T-helper 1 cell treated with Interleukin-12 subunit alpha and Interleukin-12 subunit beta and Interleukin-4 antibody, amounts not matched to agents 30 μg/mL and 1 μg/mL, for 36 hours (primary cell): ENCODE measurements at regions not wholly inside any gene's neighbourhood (a gene's known extent, or its start where the extent isn't known, plus 50 kb on each side); places are given as distances from the start of the nearest gene placed in this dataset.

Experiments used
- H3K27ac Mint-ChIP-seq: one replicate; pipeline ENCODE4 v1.8.0; 2021; ENCODE audit warnings: mild to moderate bottlenecking, mixed read lengths
- H3K27me3 Mint-ChIP-seq: one replicate; pipeline ENCODE4 v1.8.0; 2021; ENCODE audit warnings: low read depth, mixed read lengths
- H3K36me3 Mint-ChIP-seq: one replicate; pipeline ENCODE4 v1.8.0; 2021; ENCODE audit warnings: low read depth, mixed read lengths
- H3K4me1 Mint-ChIP-seq: one replicate; pipeline ENCODE4 v1.8.0; 2021; ENCODE audit warnings: low read depth, mixed read lengths
- H3K4me3 Mint-ChIP-seq: one replicate; pipeline ENCODE4 v1.8.0; 2021; ENCODE audit warnings: mild to moderate bottlenecking, moderate library complexity, mixed read lengths
- H3K9me3 Mint-ChIP-seq: one replicate; pipeline ENCODE4 v1.8.0; 2021; ENCODE audit warnings: mixed read lengths

DNA sequence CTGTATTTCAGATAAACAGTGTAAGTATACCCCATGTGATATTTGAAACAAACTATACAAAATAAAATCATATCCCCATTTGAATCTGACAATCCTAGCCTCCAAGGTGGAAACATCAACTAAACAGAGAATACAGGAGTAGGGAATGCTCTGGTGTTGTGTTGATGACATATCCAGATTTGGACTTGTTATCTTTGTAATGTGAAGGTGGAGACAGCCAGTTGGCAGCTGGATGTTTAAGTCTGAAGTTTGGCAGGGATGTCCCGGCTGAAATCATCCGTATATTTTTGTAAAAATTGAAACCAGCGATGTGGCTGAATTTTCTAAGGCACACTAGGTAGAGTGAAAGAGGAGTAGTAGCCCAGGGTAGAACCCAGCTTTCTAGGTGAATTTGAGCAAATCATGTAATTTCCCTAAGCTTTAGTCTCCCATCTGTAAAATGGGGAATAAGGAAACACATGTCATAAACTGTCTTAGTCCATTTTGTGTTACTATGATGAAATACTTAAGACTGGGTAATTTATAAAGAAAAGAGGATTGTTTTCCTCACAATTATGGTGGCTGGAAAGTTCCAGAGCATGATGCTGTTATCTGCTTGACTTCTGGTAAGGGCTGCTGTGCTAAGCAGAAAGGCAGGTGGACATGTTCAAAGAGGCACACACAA lies 246.6 kb upstream of the APCDD1 start:
- H3K27ac Mint-ChIP-seq: no peak overlapping the region

DNA sequence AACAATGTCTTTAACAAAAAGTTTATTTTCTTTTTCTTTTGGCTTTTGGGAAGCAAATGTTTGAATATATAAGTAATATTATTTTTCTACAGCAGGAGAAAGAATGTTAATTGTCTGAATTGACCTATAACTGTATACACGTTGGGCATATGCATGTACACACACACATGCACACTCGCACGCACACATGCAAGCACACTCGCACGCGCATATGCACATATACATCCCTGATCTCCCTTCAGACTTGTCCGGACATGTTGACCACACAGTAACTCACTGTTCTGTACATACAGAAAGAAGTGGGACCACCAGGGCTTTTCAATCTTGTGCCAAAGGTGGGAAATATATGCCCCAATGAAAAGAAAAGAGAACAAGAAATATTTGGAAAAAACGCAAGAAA lies 245.1 kb upstream of the APCDD1 start:
- no peaks in the 10 kb centered on the region for H3K9me3 Mint-ChIP-seq
- H3K4me1 Mint-ChIP-seq: peaks cover 9% of the 10 kb centered on the region
- H3K36me3 Mint-ChIP-seq: peaks cover 1% of the 10 kb centered on the region
- no peak overlapping the region for H3K4me3 Mint-ChIP-seq
- no peak overlapping the region for H3K27ac Mint-ChIP-seq
- peaks cover 15% of the 10 kb centered on the region for H3K27me3 Mint-ChIP-seq

More for the DNA sequence above, 246.6 kb upstream of the APCDD1 start:
- peaks cover 1% of the 10 kb centered on the region for H3K36me3 Mint-ChIP-seq
- no peak overlapping the region for H3K4me3 Mint-ChIP-seq
- H3K4me1 Mint-ChIP-seq: peaks cover 2% of the 10 kb centered on the region
- peaks cover 20% of the 10 kb centered on the region for H3K27me3 Mint-ChIP-seq
- H3K9me3 Mint-ChIP-seq: no peaks in the 10 kb centered on the region

DNA sequence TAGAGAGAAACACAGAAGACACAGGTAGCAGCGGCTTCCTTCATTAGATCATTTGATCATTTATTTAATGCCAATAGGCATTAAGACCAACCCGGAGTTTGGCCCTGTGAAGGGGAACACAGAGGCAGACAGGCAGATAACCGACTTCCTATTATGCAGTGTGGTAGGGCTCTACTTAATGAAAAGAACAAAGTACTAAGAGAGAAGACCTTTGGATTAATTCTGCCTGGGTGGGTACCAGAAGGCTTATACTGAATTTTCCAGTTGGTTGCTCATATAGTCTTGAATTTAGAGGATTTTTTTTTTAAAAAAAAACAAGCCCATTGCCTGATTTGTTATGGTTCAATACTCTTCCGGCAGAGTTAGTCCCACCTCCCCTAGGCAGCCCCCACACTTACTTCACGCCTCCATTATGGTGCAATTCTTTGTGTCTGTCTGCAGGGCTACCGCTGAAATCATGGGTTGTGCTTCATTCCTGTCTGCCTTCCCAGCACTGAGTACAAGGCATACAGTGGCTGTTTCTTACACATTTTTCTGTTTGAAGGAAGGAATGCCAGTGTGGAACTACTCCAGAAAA lies 244.3 kb upstream of the APCDD1 start:
- H3K9me3 Mint-ChIP-seq: no peaks in the 10 kb centered on the region
- peaks cover 1% of the 10 kb centered on the region for H3K36me3 Mint-ChIP-seq
- H3K27ac Mint-ChIP-seq: no peak overlapping the region
- peaks cover 11% of the 10 kb centered on the region for H3K4me1 Mint-ChIP-seq
- peaks cover 15% of the 10 kb centered on the region for H3K27me3 Mint-ChIP-seq
- no peak overlapping the region for H3K4me3 Mint-ChIP-seq

DNA sequence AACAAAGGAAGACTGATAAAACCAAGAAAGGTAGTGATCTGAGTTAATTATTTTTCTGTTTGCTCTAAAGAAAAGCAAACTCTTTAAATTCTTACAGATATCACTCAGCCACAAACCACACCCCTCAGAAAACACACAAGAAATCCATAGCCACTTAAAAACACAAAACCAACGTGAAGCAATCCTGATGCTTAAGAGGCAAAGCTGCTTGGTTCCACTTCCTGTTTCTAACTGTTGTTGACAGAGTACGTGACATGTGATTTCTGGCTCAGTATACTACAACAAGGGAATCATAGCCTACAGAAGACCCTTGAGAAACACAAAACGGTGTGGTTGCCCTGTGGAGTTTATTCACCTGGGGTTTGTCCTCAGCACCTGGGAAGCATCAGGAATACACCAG lies 240.9 kb upstream of the APCDD1 start:
- peaks cover 8% of the 10 kb centered on the region for H3K9me3 Mint-ChIP-seq
- H3K36me3 Mint-ChIP-seq: peaks cover 6% of the 10 kb centered on the region
- peaks cover 18% of the 10 kb centered on the region for H3K4me1 Mint-ChIP-seq
- peaks cover 10% of the 10 kb centered on the region for H3K27me3 Mint-ChIP-seq
- H3K27ac Mint-ChIP-seq: peak overlapping the region; percentile 58
- peak overlapping the region; percentile 11 for H3K4me3 Mint-ChIP-seq

DNA sequence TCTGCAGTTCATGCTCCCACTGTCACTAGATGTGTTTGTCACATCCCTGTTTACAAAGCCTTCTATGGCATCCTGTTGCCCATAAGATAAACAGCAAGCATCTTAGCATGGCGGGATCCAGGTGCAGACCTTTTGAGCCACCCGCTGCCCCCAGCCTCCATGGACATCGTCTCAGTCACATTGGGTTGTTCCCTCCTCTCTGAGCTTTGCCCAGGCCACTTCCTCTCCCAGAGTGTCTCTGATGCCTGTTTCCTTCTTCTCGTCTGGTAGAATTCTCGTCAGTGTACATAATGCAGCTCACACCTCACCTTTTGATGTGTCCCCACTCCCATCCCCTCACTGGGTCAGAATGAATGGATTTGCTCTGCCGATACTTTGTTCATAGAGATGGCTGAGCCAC lies 239.0 kb upstream of the APCDD1 start:
- peaks cover 4% of the 10 kb centered on the region for H3K27me3 Mint-ChIP-seq
- peaks cover 6% of the 10 kb centered on the region for H3K36me3 Mint-ChIP-seq
- H3K27ac Mint-ChIP-seq: peak overlapping the region; percentile 50
- H3K9me3 Mint-ChIP-seq: peaks cover 11% of the 10 kb centered on the region
- H3K4me3 Mint-ChIP-seq: peak overlapping the region; percentile 35
- peaks cover 16% of the 10 kb centered on the region for H3K4me1 Mint-ChIP-seq

DNA sequence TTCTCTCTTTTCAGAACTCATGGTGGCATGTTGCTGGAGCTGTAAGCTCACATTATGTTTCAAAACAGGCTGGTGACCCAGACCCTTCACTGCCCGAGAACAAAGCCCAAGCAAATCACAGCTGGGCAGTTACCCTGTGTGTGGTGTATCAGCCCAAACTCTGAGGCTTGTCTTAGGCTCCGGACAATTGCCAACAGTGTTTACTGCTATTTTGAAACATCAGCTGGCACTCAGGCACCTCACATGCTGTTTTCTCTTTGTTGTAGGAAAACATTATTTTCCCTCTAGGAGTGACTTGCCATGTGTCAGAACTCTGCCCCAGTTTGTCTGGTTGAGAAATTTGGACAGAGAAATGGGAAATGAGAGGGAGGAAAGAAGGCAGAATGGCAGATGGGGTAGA lies 237.6 kb upstream of the APCDD1 start:
- H3K27me3 Mint-ChIP-seq: peaks cover 8% of the 10 kb centered on the region
- no peak overlapping the region for H3K4me3 Mint-ChIP-seq
- H3K36me3 Mint-ChIP-seq: peaks cover 6% of the 10 kb centered on the region
- H3K27ac Mint-ChIP-seq: no peak overlapping the region
- H3K9me3 Mint-ChIP-seq: peaks cover 11% of the 10 kb centered on the region
- H3K4me1 Mint-ChIP-seq: peaks cover 16% of the 10 kb centered on the region

DNA sequence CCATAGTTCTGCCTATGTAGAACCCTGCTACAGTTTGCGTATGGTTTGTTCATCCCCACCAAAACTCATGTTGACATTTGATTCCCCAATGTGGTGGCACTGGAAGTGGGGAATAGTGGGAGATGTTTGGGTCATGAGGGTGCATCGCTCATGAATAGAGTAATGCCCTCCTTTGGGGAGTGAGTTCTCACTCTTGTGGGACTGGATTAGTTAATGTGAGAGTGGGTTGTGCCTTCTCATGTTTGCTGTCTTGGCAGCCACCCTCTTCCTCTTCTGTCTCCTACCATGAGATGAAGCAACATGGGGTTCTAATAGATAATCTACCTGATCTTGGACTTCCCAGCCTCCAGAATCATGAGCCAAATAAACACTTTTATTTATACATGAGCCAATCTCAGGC lies 237.2 kb upstream of the APCDD1 start:
- Mint-ChIP-seq H3K4me3 (no peak overlapping the region), H3K9me3 (peaks cover 11% of the 10 kb centered on the region), H3K36me3 (peaks cover 5% of the 10 kb centered on the region), H3K27me3 (peaks cover 8% of the 10 kb centered on the region), H3K27ac (no peak overlapping the region), H3K4me1 (peaks cover 16% of the 10 kb centered on the region)

DNA sequence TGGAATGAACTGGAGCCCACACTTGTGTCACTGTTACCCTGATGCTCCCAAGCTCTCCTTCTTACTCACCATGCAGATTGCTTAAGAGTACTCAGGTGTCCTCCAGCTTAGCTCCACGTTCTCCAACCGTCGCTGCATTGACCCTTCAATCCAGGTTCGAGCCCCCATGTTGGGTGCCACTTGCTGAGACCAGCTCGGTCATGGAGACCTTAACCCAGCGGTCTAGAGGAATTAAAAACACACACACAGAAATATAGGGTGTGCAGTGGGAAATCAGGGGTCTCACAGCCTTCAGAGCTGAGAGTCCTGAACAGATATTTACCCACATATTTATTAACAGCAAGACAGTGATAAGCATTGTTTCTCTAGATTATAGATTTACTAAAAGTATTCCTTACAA lies 229.1 kb upstream of the APCDD1 start:
- peaks cover 9% of the 10 kb centered on the region for H3K27me3 Mint-ChIP-seq
- no peaks in the 10 kb centered on the region for H3K36me3 Mint-ChIP-seq
- H3K4me1 Mint-ChIP-seq: no peaks in the 10 kb centered on the region
- H3K4me3 Mint-ChIP-seq: no peak overlapping the region
- H3K27ac Mint-ChIP-seq: no peak overlapping the region
- H3K9me3 Mint-ChIP-seq: peaks cover 4% of the 10 kb centered on the region

DNA sequence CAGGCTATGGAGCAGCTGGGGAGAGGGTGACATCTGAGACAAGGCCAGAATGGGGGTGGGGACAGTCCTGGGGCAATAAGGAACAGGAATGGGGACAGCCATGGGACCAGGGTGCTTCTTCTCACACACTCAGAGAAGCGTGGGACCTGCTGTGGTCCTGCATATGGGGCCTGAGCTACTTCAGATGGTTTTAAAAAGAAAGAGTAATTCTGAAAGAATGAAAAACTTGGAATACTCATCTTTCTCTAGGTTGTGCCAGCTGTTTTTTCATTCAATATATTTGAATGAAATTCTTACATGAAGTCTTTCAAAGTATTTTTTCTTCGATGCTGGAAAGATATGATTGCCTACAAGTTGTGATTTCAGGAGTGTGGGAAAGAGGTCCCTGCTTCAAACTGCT lies 227.5 kb upstream of the APCDD1 start:
- Mint-ChIP-seq H3K4me1 (no peaks in the 10 kb centered on the region), H3K27ac (no peak overlapping the region), H3K27me3 (peaks cover 5% of the 10 kb centered on the region), H3K36me3 (no peaks in the 10 kb centered on the region), H3K4me3 (no peak overlapping the region), H3K9me3 (peaks cover 13% of the 10 kb centered on the region)

DNA sequence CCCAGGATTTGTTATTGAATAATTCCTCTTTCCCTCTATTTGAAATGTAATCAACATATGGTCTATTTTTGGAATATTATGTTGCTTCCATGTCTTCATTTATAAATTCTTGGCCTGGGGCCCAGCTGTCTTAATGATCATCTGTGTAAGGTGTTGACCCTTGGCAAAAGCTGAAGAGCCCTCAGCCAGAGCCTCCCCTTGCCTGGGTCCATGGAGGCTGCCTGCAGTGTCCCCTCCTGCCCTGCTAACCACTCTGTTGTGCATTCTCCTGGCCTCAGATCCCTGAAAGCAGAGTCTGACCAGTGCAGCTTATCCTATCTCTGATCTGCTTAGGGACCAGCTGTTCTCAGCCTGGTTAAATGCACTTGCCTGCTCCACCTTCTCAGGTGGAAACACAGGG lies 226.1 kb upstream of the APCDD1 start:
- Mint-ChIP-seq H3K4me1 (no peaks in the 10 kb centered on the region), H3K9me3 (peaks cover 13% of the 10 kb centered on the region), H3K36me3 (no peaks in the 10 kb centered on the region), H3K27me3 (peaks cover 5% of the 10 kb centered on the region), H3K27ac (no peak overlapping the region), H3K4me3 (no peak overlapping the region)

DNA sequence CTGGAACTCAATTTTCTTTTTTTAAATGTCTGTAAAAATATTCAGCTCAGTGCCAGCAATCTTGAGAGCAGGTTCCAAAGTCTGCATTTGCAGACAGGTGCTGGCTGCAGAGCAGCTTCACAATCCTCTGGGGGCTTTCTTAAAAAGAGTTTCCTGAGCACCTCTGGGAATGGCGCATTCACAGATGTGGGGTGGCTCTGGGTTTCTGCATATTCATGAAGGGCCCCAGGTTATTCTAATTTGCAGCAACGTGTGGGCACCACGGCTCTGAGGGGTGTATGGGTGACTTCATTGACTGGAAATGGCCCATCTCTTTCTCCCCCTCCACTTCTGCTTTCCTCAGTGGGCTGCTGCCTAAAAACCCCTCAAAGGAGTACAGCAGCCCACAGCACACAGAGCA lies 225.0 kb upstream of the APCDD1 start:
- peaks cover 13% of the 10 kb centered on the region for H3K9me3 Mint-ChIP-seq
- no peak overlapping the region for H3K4me3 Mint-ChIP-seq
- no peak overlapping the region for H3K27ac Mint-ChIP-seq
- H3K4me1 Mint-ChIP-seq: no peaks in the 10 kb centered on the region
- H3K36me3 Mint-ChIP-seq: no peaks in the 10 kb centered on the region
- H3K27me3 Mint-ChIP-seq: peaks cover 5% of the 10 kb centered on the region

DNA sequence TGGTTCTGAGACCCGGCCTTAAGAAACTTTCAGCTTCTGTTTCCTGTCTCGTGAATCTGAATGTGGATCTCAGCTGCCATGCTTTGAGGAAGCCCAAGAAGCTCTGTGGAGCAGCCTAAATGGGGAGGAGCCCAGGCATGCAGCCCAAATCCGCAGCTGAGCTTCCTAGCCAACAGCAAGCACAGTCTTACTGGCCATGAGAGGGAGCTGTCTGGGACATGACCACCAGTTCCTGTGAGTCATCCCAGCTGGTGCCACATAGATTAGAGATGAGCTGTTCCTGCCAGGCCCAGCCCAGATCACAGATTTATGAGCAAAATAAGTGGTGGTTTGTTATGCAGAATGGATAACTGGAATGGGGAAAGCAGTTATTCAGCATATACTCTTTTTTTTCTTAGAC lies 224.4 kb upstream of the APCDD1 start:
- H3K27me3 Mint-ChIP-seq: peaks cover 3% of the 10 kb centered on the region
- H3K36me3 Mint-ChIP-seq: no peaks in the 10 kb centered on the region
- no peak overlapping the region for H3K27ac Mint-ChIP-seq
- H3K4me3 Mint-ChIP-seq: no peak overlapping the region
- peaks cover 12% of the 10 kb centered on the region for H3K9me3 Mint-ChIP-seq
- no peaks in the 10 kb centered on the region for H3K4me1 Mint-ChIP-seq

DNA sequence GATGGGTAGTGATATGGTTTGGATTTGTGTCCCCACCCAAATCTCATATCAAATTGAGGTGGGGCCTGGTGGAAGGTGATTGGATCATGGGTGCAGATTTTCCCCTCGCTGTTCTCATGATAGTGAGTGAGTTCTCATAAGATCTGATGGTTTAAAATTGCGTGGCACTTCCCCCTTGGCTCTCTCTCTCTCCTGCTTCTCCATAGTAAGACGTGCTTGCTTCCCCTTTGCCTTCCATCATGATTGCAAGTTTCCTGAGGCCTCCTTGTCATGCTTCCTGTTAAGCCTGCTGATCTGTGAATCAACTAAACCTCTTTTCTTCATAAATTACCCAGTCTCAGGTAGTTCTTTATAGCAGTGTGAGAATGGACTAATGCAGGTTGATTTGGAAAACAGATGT lies 223.2 kb upstream of the APCDD1 start:
- no peaks in the 10 kb centered on the region for H3K4me1 Mint-ChIP-seq
- H3K36me3 Mint-ChIP-seq: no peaks in the 10 kb centered on the region
- H3K27me3 Mint-ChIP-seq: no peaks in the 10 kb centered on the region
- no peak overlapping the region for H3K4me3 Mint-ChIP-seq
- peaks cover 12% of the 10 kb centered on the region for H3K9me3 Mint-ChIP-seq
- no peak overlapping the region for H3K27ac Mint-ChIP-seq

DNA sequence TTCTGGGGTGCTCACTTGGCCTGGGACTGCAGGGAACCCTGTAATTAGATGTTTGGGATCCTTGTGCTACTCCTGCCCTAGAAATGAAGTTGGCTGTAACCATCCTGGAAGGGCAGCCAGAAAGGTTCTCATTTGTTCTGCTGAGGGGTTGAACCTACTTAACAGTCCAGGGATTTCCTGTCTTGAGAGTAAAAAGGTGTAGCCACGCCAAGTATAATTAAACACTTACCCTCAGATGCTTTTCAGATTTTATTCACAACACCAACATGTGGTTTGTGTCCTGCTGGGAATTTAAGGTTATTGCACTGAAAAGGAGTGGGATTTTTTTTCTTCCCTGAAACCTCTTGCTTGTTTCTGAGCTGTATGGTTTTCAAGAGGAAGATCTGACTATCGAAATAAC lies 222.4 kb upstream of the APCDD1 start:
- Mint-ChIP-seq H3K27ac (no peak overlapping the region), H3K9me3 (peaks cover 12% of the 10 kb centered on the region)

DNA sequence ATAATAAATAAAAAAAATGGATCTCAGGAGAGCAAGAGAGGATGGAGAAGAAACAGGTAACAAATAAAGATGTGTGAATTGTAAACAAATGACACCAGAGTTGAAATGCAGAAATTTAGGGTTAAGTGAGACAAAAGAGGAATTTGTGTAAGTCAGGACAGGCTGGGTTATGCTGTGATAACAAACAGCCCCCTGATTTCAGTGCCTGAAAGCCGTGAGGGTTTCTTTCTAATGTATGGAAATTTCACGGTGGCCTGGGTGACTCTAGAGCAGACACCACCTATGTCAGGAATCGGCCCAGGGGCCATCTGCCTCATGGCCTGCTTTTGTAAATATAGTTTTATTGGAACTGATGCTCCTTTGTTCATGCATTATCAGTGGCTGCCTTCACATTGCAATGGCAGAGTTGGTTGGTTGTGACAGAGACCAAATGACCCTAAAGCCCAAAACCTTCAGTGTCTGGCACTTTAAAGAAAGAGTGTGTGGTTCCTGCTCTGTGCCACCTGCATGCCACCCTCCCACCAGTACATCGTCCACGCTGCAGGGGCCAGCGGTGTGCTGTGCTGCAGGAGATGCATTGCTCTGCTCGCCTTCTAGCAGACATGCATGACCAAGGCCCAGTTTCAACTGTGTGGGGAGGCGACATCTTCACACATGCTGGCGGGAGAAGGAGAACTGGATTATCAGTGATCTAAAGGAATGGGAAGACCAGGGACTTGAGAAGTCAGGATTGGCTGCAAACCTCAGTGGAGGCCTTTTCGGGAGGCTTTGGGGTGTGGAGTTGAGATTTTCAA lies 221.2 kb upstream of the APCDD1 start:
- no peaks in the 10 kb centered on the region for H3K4me1 Mint-ChIP-seq
- no peaks in the 10 kb centered on the region for H3K36me3 Mint-ChIP-seq
- H3K27ac Mint-ChIP-seq: no peak overlapping the region
- no peak overlapping the region for H3K4me3 Mint-ChIP-seq
- peaks cover 12% of the 10 kb centered on the region for H3K9me3 Mint-ChIP-seq
- no peaks in the 10 kb centered on the region for H3K27me3 Mint-ChIP-seq

More for the DNA sequence above, 222.4 kb upstream of the APCDD1 start:
- H3K4me3 Mint-ChIP-seq: no peak overlapping the region
- H3K36me3 Mint-ChIP-seq: no peaks in the 10 kb centered on the region
- H3K4me1 Mint-ChIP-seq: no peaks in the 10 kb centered on the region
- no peaks in the 10 kb centered on the region for H3K27me3 Mint-ChIP-seq
